ENCODE measurements at regions not wholly inside any gene's neighbourhood (a gene's known extent, or its start where the extent isn't known, plus 50 kb on each side); places are given as distances from the start of the nearest gene placed in this dataset.

- Histone ChIP-seq H3K14ac (ENCODE audit: low read length) (no peak overlapping the region), H3K4me1 (ENCODE audit: control insufficient read depth in 2 of 2, insufficient read depth in 1 of 2, low read depth in 1 of 2, low read length in 2 of 2) (no peaks in the 10 kb centered on the region), H3K36me3 (replicated peaks in 1 of 2; ENCODE audit: control insufficient read depth in 2 of 2, insufficient read depth in 2 of 2, low read length in 2 of 2) (no peaks in the 10 kb centered on the region), H3K4me3 (ENCODE audit: low read length in 2 of 2) (no peak overlapping the region), H2BK5ac (ENCODE audit: low read length) (no peak overlapping the region), H2BK12ac (ENCODE audit: low read length) (no peak overlapping the region), H3K4me2 (ENCODE audit: insufficient read depth, low read length, poor library complexity, severe bottlenecking) (no peak overlapping the region), H2AK5ac (ENCODE audit: low read depth, low read length) (no peak overlapping the region), H3K18ac (ENCODE audit: low read length) (no peak overlapping the region), H2AFZ (ENCODE audit: low read length) (no peak overlapping the region), H2BK120ac (ENCODE audit: low read depth, low read length) (no peak overlapping the region), H3K9me3 (replicated peaks in 1 of 2; ENCODE audit: control insufficient read depth in 2 of 2, insufficient read depth in 1 of 2, low read depth in 1 of 2, low read length in 2 of 2) (peaks cover 0 to 4% of the 10 kb centered on the region in 2 donors), H3K9ac (ENCODE audit: low read depth, low read length, poor library complexity) (no peak overlapping the region), H3K4ac (ENCODE audit: low read length) (no peak overlapping the region), H4K91ac (ENCODE audit: low read depth, low read length, poor library complexity) (no peak overlapping the region), H3K23ac (ENCODE audit: low read depth, low read length, poor library complexity) (no peak overlapping the region), H3K27ac (replicated peaks; ENCODE audit: low read length) (no peak overlapping the region), H3K27me3 (ENCODE audit: control insufficient read depth in 3 of 3, insufficient read depth in 3 of 3, low read depth in 1 of 3, low read length in 3 of 3) (no peaks in the 10 kb centered on the region), H2BK15ac (ENCODE audit: low read length) (no peak overlapping the region), H4K8ac (ENCODE audit: low read depth, low read length) (no peak overlapping the region), H3K79me1 (ENCODE audit: low read depth, low read length) (peaks cover 2% of the 10 kb centered on the region)
- no CpG with 5 or more reads among the region's 6 CpGs for WGBS, 2 donors (ENCODE audit: extremely low coverage in 2 of 2, insufficient read length in 2 of 2, insufficient replicate concordance in 1 of 2)
- no peak for DNase-seq (ENCODE audit: low spot score)
Measured at GRCh38 chr12:127182018-127182417, 1085.0 kb upstream of the TMEM132C start.

DNA sequence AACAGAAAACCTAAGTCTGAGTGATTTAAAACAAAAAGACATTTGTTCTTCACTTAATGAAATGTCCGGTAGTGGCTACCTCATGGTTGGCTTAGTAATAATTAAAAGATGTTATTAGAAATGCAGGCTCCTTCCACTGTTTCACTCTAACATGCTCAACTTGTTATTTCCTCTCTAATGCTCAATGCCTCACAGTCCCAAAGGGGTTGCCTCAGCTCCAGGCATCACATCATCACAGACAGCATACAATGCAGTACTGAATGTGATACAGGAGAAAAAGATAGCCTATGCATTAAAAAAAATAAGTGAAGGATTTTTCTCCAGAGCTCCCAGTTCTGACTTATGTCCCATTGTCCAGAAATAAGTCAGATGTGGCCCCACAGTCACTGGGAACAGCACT lies 1077.0 kb upstream of the TMEM132C start:
- Histone ChIP-seq H3K4ac (ENCODE audit: low read length) (no peak overlapping the region), H3K4me1 (ENCODE audit: control insufficient read depth in 2 of 2, insufficient read depth in 1 of 2, low read depth in 1 of 2, low read length in 2 of 2) (peaks cover 0 to 4% of the 10 kb centered on the region in 2 donors), H2AK5ac (ENCODE audit: low read depth, low read length) (no peak overlapping the region), H3K36me3 (replicated peaks in 1 of 2; ENCODE audit: control insufficient read depth in 2 of 2, insufficient read depth in 2 of 2, low read length in 2 of 2) (no peaks in the 10 kb centered on the region), H4K8ac (ENCODE audit: low read depth, low read length) (no peak overlapping the region), H3K9me3 (replicated peaks in 1 of 2; ENCODE audit: control insufficient read depth in 2 of 2, insufficient read depth in 1 of 2, low read depth in 1 of 2, low read length in 2 of 2) (peaks cover 0 to 1% of the 10 kb centered on the region in 2 donors), H4K91ac (ENCODE audit: low read depth, low read length, poor library complexity) (no peak overlapping the region), H2BK120ac (ENCODE audit: low read depth, low read length) (no peak overlapping the region), H2AFZ (ENCODE audit: low read length) (no peak overlapping the region), H3K18ac (ENCODE audit: low read length) (no peak overlapping the region), H3K4me2 (ENCODE audit: insufficient read depth, low read length, poor library complexity, severe bottlenecking) (no peak overlapping the region), H2BK15ac (ENCODE audit: low read length) (no peak overlapping the region), H3K27ac (replicated peaks; ENCODE audit: low read length) (no peak overlapping the region), H3K9ac (ENCODE audit: low read depth, low read length, poor library complexity) (no peak overlapping the region), H3K79me1 (ENCODE audit: low read depth, low read length) (no peaks in the 10 kb centered on the region), H3K4me3 (ENCODE audit: low read length in 2 of 2) (no peak overlapping the region), H2BK12ac (ENCODE audit: low read length) (no peak overlapping the region), H3K27me3 (ENCODE audit: control insufficient read depth in 3 of 3, insufficient read depth in 3 of 3, low read depth in 1 of 3, low read length in 3 of 3) (no peaks in the 10 kb centered on the region), H3K14ac (ENCODE audit: low read length) (no peak overlapping the region), H2BK5ac (ENCODE audit: low read length) (no peak overlapping the region), H3K23ac (ENCODE audit: low read depth, low read length, poor library complexity) (no peak overlapping the region)
- no peak for DNase-seq (ENCODE audit: low spot score)
- WGBS, 2 donors (ENCODE audit: extremely low coverage in 2 of 2, insufficient read length in 2 of 2, insufficient replicate concordance in 1 of 2), result no CpG with 5 or more reads among the region's 1 CpG

DNA sequence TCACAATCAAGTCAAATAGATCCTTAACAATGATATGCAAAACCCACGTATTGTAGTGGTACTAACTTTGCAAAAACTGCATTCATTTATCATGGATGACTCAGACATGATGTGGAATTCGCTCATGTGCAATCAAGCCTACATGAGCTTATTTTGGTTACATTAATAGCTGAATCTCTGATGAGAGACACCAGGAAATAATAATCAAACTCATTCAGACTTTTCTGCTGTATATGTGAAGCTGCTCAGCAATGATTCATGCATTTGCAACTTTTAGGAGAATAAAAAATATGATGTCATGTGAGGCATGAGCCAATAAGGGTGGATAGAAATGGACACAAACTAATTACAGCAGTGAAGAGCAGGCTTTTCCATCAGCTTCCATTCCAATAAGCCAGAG lies 1075.8 kb upstream of the TMEM132C start:
- Histone ChIP-seq H3K27me3 (ENCODE audit: control insufficient read depth in 3 of 3, insufficient read depth in 3 of 3, low read depth in 1 of 3, low read length in 3 of 3) (no peaks in the 10 kb centered on the region), H2BK120ac (ENCODE audit: low read depth, low read length) (no peak overlapping the region), H2BK12ac (ENCODE audit: low read length) (no peak overlapping the region), H2BK15ac (ENCODE audit: low read length) (no peak overlapping the region), H3K27ac (replicated peaks; ENCODE audit: low read length) (no peak overlapping the region), H2AK5ac (ENCODE audit: low read depth, low read length) (no peak overlapping the region), H3K36me3 (replicated peaks in 1 of 2; ENCODE audit: control insufficient read depth in 2 of 2, insufficient read depth in 2 of 2, low read length in 2 of 2) (no peaks in the 10 kb centered on the region), H3K9ac (ENCODE audit: low read depth, low read length, poor library complexity) (no peak overlapping the region), H3K79me1 (ENCODE audit: low read depth, low read length) (no peaks in the 10 kb centered on the region), H3K4me1 (ENCODE audit: control insufficient read depth in 2 of 2, insufficient read depth in 1 of 2, low read depth in 1 of 2, low read length in 2 of 2) (peaks cover 0 to 4% of the 10 kb centered on the region in 2 donors), H2AFZ (ENCODE audit: low read length) (no peak overlapping the region), H4K8ac (ENCODE audit: low read depth, low read length) (no peak overlapping the region), H3K9me3 (replicated peaks in 1 of 2; ENCODE audit: control insufficient read depth in 2 of 2, insufficient read depth in 1 of 2, low read depth in 1 of 2, low read length in 2 of 2) (peaks cover 0 to 1% of the 10 kb centered on the region in 2 donors), H3K18ac (ENCODE audit: low read length) (no peak overlapping the region), H3K23ac (ENCODE audit: low read depth, low read length, poor library complexity) (no peak overlapping the region), H3K4me2 (ENCODE audit: insufficient read depth, low read length, poor library complexity, severe bottlenecking) (no peak overlapping the region), H4K91ac (ENCODE audit: low read depth, low read length, poor library complexity) (no peak overlapping the region), H3K4ac (ENCODE audit: low read length) (no peak overlapping the region), H2BK5ac (ENCODE audit: low read length) (no peak overlapping the region), H3K4me3 (ENCODE audit: low read length in 2 of 2) (no peak overlapping the region), H3K14ac (ENCODE audit: low read length) (no peak overlapping the region)
- no CpG with 5 or more reads among the region's 2 CpGs for WGBS, 2 donors (ENCODE audit: extremely low coverage in 2 of 2, insufficient read length in 2 of 2, insufficient replicate concordance in 1 of 2)
- no peak for DNase-seq (ENCODE audit: low spot score)

GRCh38 chr12:127192391-127192790 lies 1074.6 kb upstream of the TMEM132C start:
- H3K9ac ChIP-seq (ENCODE audit: low read depth, low read length, poor library complexity), result no peak overlapping the region
- no peak for DNase-seq (ENCODE audit: low spot score)
- no peak overlapping the region for H3K27ac ChIP-seq (replicated peaks; ENCODE audit: low read length)
- no peak overlapping the region for H3K4ac ChIP-seq (ENCODE audit: low read length)
- H3K27me3 ChIP-seq (ENCODE audit: control insufficient read depth in 3 of 3, insufficient read depth in 3 of 3, low read depth in 1 of 3, low read length in 3 of 3), result no peaks in the 10 kb centered on the region
- no peak overlapping the region for H3K14ac ChIP-seq (ENCODE audit: low read length)
- no peak overlapping the region for H2BK120ac ChIP-seq (ENCODE audit: low read depth, low read length)
- H4K8ac ChIP-seq (ENCODE audit: low read depth, low read length), result no peak overlapping the region
- peaks cover 0 to 1% of the 10 kb centered on the region in 2 donors for H3K9me3 ChIP-seq (replicated peaks in 1 of 2; ENCODE audit: control insufficient read depth in 2 of 2, insufficient read depth in 1 of 2, low read depth in 1 of 2, low read length in 2 of 2)
- H2AK5ac ChIP-seq (ENCODE audit: low read depth, low read length), result no peak overlapping the region
- no peak overlapping the region for H2BK15ac ChIP-seq (ENCODE audit: low read length)
- no peak overlapping the region for H3K4me2 ChIP-seq (ENCODE audit: insufficient read depth, low read length, poor library complexity, severe bottlenecking)
- H2AFZ ChIP-seq (ENCODE audit: low read length), result no peak overlapping the region
- H2BK12ac ChIP-seq (ENCODE audit: low read length), result no peak overlapping the region
- no peak overlapping the region for H3K23ac ChIP-seq (ENCODE audit: low read depth, low read length, poor library complexity)
- no peak overlapping the region for H2BK5ac ChIP-seq (ENCODE audit: low read length)
- H3K36me3 ChIP-seq (replicated peaks in 1 of 2; ENCODE audit: control insufficient read depth in 2 of 2, insufficient read depth in 2 of 2, low read length in 2 of 2), result no peaks in the 10 kb centered on the region
- WGBS, 2 donors (ENCODE audit: extremely low coverage in 2 of 2, insufficient read length in 2 of 2, insufficient replicate concordance in 1 of 2), result no CpG with 5 or more reads among the region's 3 CpGs
- no peak overlapping the region for H4K91ac ChIP-seq (ENCODE audit: low read depth, low read length, poor library complexity)
- H3K18ac ChIP-seq (ENCODE audit: low read length), result no peak overlapping the region
- peaks cover 0 to 4% of the 10 kb centered on the region in 2 donors for H3K4me1 ChIP-seq (ENCODE audit: control insufficient read depth in 2 of 2, insufficient read depth in 1 of 2, low read depth in 1 of 2, low read length in 2 of 2)
- H3K79me1 ChIP-seq (ENCODE audit: low read depth, low read length), result no peaks in the 10 kb centered on the region
- H3K4me3 ChIP-seq (ENCODE audit: low read length in 2 of 2), result no peak overlapping the region
